SK-N-SH (cell line): ENCODE measurements at regions not wholly inside any gene's neighbourhood (a gene's known extent, or its start where the extent isn't known, plus 50 kb on each side); places are given as distances from the start of the nearest gene placed in this dataset.

Source experiments
- EP300 ChIP-seq, 2 experiments: IDR thresholded peaks; 2 replicates each; pipeline versions ENCODE4 v1.4.0 to v1.6.1; 2012; ENCODE audit warnings: borderline replicate concordance in 1 of 2, low read depth in 1 of 2, low read length in 1 of 2
- FOXM1 ChIP-seq: IDR thresholded peaks from 2 replicates; pipeline ENCODE4 v1.4.0; 2012; ENCODE audit warnings: low read depth, mild to moderate bottlenecking
- RAD21 ChIP-seq: IDR thresholded peaks from 2 replicates; pipeline ENCODE4 v1.6.1; 2012; ENCODE audit warnings: mild to moderate bottlenecking, low read length
- RFX5 ChIP-seq: IDR thresholded peaks from 2 replicates; pipeline ENCODE4 v1.6.1; 2012; ENCODE audit warnings: mild to moderate bottlenecking, improper control_type of control experiment, low read length
- USF2 ChIP-seq: fragments of 150-350 bp; IDR thresholded peaks from 2 replicates; pipeline ENCODE4 v1.6.1; 2017; ENCODE audit warnings: antibody characterized with exemption, low read length, low read depth, borderline replicate concordance
- ZBTB33 ChIP-seq: IDR thresholded peaks from 2 replicates; pipeline ENCODE4 v1.4.0; 2012; ENCODE audit warnings: low read depth, borderline replicate concordance
- TF ChIP-seq, protein P1 (sequence below): fragments of 200-600 bp; sonication (generic); IDR thresholded peaks from 2 replicates; pipeline ENCODE4 v1.6.1; 2017; ENCODE audit warnings: antibody characterized with exemption, mild to moderate bottlenecking, moderate library complexity

GRCh38 chr21:32860399-32860798 lies 88.8 kb upstream of the PAXBP1 start:
- TF ChIP-seq, protein P1, sequence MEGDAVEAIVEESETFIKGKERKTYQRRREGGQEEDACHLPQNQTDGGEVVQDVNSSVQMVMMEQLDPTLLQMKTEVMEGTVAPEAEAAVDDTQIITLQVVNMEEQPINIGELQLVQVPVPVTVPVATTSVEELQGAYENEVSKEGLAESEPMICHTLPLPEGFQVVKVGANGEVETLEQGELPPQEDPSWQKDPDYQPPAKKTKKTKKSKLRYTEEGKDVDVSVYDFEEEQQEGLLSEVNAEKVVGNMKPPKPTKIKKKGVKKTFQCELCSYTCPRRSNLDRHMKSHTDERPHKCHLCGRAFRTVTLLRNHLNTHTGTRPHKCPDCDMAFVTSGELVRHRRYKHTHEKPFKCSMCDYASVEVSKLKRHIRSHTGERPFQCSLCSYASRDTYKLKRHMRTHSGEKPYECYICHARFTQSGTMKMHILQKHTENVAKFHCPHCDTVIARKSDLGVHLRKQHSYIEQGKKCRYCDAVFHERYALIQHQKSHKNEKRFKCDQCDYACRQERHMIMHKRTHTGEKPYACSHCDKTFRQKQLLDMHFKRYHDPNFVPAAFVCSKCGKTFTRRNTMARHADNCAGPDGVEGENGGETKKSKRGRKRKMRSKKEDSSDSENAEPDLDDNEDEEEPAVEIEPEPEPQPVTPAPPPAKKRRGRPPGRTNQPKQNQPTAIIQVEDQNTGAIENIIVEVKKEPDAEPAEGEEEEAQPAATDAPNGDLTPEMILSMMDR = no peak
- TF ChIP-seq FOXM1 (no peak), USF2 (no peak), RAD21 (no peak), EP300 (IDR thresholded peaks at IDR 0.05; ENCODE audit: borderline replicate concordance in 1 of 2, low read depth in 1 of 2, low read length in 1 of 2) (no peak), ZBTB33 (no peak), RFX5 (no peak)
